Bronchial epithelial cell (primary cell): ENCODE measurements at regions not wholly inside any gene's neighbourhood (a gene's known extent, or its start where the extent isn't known, plus 50 kb on each side); places are given as distances from the start of the nearest gene placed in this dataset.

Experiments used
- DNase-seq: peaks from one replicate; pipeline ENCODE4 v3.0.0-alpha.2; 2010; ENCODE audit warnings: low read depth
- FAIRE-seq: peaks from 2 replicates; lab custom pipeline; 2011; peaks lifted over from hg19 to GRCh38; lab: Jason Lieb, UNC
- H3K27me3 ChIP-seq: 2 replicates; pipeline ENCODE4 v1.5.1; 2011; ENCODE audit warnings: low read length; ENCODE audit not compliant: control insufficient read depth, insufficient read depth
- H3K36me3 ChIP-seq: 2 replicates; pipeline ENCODE4 v1.5.1; 2011; ENCODE audit warnings: low read length; ENCODE audit not compliant: control insufficient read depth, insufficient read depth
- H3K4me3 ChIP-seq: 2 replicates; pipeline ENCODE4 v1.5.1; 2011; ENCODE audit warnings: mild to moderate bottlenecking, low read depth, low read length, control low read depth
- TF ChIP-seq, protein P1 (sequence below): IDR thresholded peaks from 2 replicates; pipeline ENCODE4 v1.5.1; 2011; ENCODE audit warnings: mild to moderate bottlenecking, moderate library complexity, low read length, control low read depth, inconsistent platforms; ENCODE audit not compliant: insufficient read depth, severe bottlenecking

DNA sequence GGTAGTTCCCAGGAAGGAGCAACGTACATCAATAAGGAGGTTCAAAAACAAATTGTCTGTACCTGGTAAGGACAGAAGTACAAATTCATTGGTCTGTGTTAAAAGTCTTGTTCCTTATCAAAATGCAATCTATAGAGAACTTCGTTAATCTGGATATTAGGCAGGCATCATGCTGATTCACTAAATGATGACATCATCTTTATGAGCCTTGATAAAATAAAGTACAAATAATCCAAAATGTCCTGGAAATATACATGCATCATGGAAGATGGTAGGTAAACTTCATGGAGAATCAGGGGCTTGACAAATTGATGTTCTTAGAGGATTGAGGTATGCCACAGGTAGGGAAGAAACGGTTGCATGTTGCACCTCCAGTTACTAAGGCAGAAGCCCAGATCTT, 433.9 kb downstream of the TRIML1 start:
- H3K27me3 ChIP-seq, result no peaks in the 10 kb centered on the region
- no peaks in the 10 kb centered on the region for H3K36me3 ChIP-seq
- FAIRE-seq (no peak), DNase-seq (no peak)
- TF ChIP-seq, protein P1, sequence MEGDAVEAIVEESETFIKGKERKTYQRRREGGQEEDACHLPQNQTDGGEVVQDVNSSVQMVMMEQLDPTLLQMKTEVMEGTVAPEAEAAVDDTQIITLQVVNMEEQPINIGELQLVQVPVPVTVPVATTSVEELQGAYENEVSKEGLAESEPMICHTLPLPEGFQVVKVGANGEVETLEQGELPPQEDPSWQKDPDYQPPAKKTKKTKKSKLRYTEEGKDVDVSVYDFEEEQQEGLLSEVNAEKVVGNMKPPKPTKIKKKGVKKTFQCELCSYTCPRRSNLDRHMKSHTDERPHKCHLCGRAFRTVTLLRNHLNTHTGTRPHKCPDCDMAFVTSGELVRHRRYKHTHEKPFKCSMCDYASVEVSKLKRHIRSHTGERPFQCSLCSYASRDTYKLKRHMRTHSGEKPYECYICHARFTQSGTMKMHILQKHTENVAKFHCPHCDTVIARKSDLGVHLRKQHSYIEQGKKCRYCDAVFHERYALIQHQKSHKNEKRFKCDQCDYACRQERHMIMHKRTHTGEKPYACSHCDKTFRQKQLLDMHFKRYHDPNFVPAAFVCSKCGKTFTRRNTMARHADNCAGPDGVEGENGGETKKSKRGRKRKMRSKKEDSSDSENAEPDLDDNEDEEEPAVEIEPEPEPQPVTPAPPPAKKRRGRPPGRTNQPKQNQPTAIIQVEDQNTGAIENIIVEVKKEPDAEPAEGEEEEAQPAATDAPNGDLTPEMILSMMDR, result no peak
- H3K4me3 ChIP-seq, result no peak overlapping the region

DNA sequence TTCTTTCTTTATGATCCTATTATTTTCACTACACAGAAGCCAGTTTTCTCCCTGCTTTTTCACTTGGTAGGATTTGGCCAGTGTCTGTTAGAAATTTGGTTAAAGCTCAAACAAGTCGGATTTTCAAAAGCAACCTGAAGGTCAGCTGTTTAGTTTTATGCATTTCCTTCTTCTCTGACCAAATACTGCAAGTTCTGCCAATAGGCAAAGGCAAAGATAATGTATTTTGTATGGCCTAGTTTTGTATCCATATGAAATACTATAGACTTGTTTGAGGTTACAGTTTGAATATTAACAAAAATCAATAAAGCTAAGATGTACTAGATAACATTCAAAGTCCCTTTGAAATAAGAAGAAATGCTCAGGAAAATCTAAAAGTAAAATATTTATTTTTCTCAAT, 439.4 kb downstream of the TRIML1 start:
- Histone ChIP-seq H3K36me3 (no peaks in the 10 kb centered on the region), H3K4me3 (no peak overlapping the region), H3K27me3 (no peaks in the 10 kb centered on the region)
- no peak for DNase-seq
- TF ChIP-seq, protein P1, result no peak
- FAIRE-seq, result no peak

DNA sequence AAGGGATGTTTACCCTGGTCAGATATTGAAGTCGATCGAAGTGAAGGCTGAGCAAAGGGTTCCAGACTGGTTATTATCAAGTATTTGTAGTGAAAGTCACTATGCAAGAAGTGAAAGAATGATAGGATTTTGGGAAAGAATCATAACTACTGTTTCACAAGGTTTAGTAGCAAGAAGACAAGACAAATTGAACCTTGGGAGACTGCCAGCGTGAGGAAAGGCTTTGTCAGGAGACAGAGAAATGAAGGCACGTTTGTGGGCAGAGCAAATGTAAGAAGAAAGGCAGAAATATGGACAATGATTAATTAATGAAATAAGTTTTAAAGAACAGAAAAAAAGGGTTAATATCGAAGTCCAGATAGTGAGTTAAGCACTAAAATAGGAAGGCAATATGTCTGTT, 456.8 kb downstream of the TRIML1 start:
- FAIRE-seq (no peak), DNase-seq (no peak)
- Histone ChIP-seq H3K27me3 (no peaks in the 10 kb centered on the region), H3K4me3 (no peak overlapping the region), H3K36me3 (no peaks in the 10 kb centered on the region)
- TF ChIP-seq, protein P1, result no peak

DNA sequence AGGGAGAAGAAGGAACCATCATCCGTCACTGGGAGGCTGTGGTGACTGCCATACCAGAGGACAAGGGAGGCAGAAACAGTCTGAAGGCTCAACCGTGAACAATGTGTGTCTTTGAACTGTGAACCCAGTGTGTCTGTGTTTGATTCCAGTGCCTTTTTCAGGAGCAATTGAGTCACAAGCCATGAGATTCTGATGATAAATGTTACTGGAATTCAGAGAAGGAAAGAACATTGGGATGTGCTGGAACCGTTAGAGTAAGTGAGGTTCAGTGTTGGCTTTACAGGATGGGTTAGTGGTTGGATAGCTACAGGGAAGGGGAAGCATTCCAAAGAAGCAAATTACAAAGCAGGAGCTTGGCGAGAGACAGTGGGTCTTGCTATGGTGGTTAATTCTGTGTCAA, 464.4 kb downstream of the TRIML1 start:
- TF ChIP-seq, protein P1, result no peak
- FAIRE-seq, result no peak
- DNase-seq, result no peak
- H3K36me3 ChIP-seq, result no peaks in the 10 kb centered on the region
- no peak overlapping the region for H3K4me3 ChIP-seq
- no peaks in the 10 kb centered on the region for H3K27me3 ChIP-seq

DNA sequence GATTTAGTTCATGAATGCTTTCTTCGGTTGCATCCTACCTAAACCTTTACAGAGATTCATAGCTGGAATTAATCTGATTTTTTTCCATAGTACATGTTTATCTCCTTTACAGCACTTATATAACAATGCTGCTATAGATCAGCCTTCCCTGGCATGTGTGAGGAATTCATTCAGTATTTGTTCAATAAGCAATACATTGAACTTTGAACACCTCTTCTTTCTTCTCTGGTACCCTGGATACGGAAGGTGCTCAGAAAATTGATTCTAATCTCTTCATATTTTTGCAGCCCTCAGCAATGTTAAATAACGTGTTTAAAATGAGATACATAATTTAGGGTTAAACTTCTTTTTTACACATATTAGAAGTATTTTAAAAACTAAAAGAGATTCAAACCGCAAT, 467.4 kb downstream of the TRIML1 start:
- H3K36me3 ChIP-seq, result no peaks in the 10 kb centered on the region
- H3K4me3 ChIP-seq, result no peak overlapping the region
- H3K27me3 ChIP-seq, result no peaks in the 10 kb centered on the region
- no peak for DNase-seq
- TF ChIP-seq, protein P1, result no peak
- FAIRE-seq, result no peak

DNA sequence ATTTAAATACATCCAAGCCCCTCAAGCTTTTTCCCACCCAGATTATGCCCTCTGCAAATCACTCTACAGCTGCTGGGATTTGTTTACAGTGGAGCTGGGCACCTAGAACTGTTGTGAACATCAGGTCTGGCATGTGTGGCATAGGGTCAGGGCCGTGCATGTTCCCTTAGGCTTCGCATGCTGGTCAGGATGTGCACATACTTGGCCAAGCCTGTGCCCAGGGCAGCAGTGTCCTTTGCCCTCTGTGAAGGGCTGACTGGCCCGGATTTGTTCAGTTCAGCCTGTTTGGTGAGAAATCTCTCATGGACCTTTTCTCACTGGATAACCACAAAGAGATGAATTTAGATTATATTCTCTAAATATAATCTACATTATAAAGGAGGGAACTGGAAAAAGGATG, 471.9 kb downstream of the TRIML1 start:
- DNase-seq (no peak), FAIRE-seq (no peak)
- Histone ChIP-seq H3K4me3 (no peak overlapping the region), H3K27me3 (no peaks in the 10 kb centered on the region), H3K36me3 (no peaks in the 10 kb centered on the region)
- TF ChIP-seq, protein P1, result no peak
